Suprapubic skin (tissue), 4 donors: ENCODE measurements at regions not wholly inside any gene's neighbourhood (a gene's known extent, or its start where the extent isn't known, plus 50 kb on each side); places are given as distances from the start of the nearest gene placed in this dataset.
A peak's percentile ranks its signal among the peaks of the same experiment; 100 is the strongest.
"Not testable (repeated sequence)": the region's sequence is repeated elsewhere in the genome, so short reads cannot be mapped to it uniquely, and the experiment has no call there.

Experiments used
- DNase-seq, 2 donors: peaks; one replicate each; pipeline ENCODE4 v3.0.0-alpha.2; 2019; ENCODE audit warnings: low spot score in 2 of 2
- H3K27ac ChIP-seq: fragments of 200-600 bp; sonication (generic); one replicate; pipeline ENCODE4 v1.5.1; 2019
- H3K27me3 ChIP-seq: fragments of 200-600 bp; sonication (generic); one replicate; pipeline ENCODE4 v1.5.1; 2019
- H3K36me3 ChIP-seq: fragments of 200-600 bp; sonication (generic); one replicate; pipeline ENCODE4 v1.5.1; 2019
- H3K4me1 ChIP-seq: fragments of 200-600 bp; sonication (generic); one replicate; pipeline ENCODE4 v1.5.1; 2019
- H3K4me3 ChIP-seq: fragments of 200-600 bp; sonication (generic); one replicate; pipeline ENCODE4 v1.5.1; 2019; ENCODE audit warnings: mild to moderate bottlenecking
- H3K9me3 ChIP-seq: fragments of 200-600 bp; sonication (generic); one replicate; pipeline ENCODE4 v1.5.1; 2019
- CTCF ChIP-seq, 2 donors: fragments of 200-600 bp in 1 of 2; fragments of 450-650 bp in 1 of 2; sonication (generic) in 1 of 2; IDR thresholded peaks; one replicate each; pipeline ENCODE4 v1.5.1; 2016 to 2019; ENCODE audit warnings: antibody characterized with exemption in 2 of 2, mild to moderate bottlenecking in 1 of 2, moderate library complexity in 1 of 2
- EP300 ChIP-seq: sonication (generic); formaldehyde crosslinking; IDR thresholded peaks from one replicate; pipeline ENCODE4 v1.6.1; 2017; ENCODE audit warnings: antibody characterized with exemption
- POLR2A ChIP-seq, 2 donors: fragments of 450-650 bp; IDR thresholded peaks; one replicate each; pipeline ENCODE4 v1.6.1; 2017; ENCODE audit warnings: antibody characterized with exemption in 2 of 2, mild to moderate bottlenecking in 2 of 2, moderate library complexity in 2 of 2
- POLR2AphosphoS5 ChIP-seq, 3 donors: sonication (generic); formaldehyde crosslinking; IDR thresholded peaks; one replicate each; pipeline ENCODE4 v1.6.1; 2017; ENCODE audit warnings: antibody characterized with exemption in 3 of 3
- WGBS: methylation state at CpG from one replicate; pipeline ENCODE4 v1.1.5; 2018; 5-methylcytosine and 5-hydroxymethylcytosine counted together

- Histone ChIP-seq H3K36me3 (no peaks in the 10 kb centered on the region), H3K27ac (no peak overlapping the region), H3K9me3 (peaks cover 8% of the 10 kb centered on the region), H3K4me1 (no peaks in the 10 kb centered on the region), H3K27me3 (no peaks in the 10 kb centered on the region), H3K4me3 (no peak overlapping the region)
- WGBS: 93% methylated on average over 1 of the region's 1 CpG
- no peak for TF ChIP-seq CTCF (IDR thresholded peaks at IDR 0.05)
- no peak for TF ChIP-seq POLR2AphosphoS5 (IDR thresholded peaks at IDR 0.05)
- TF ChIP-seq POLR2A (IDR thresholded peaks at IDR 0.05): no peak
- TF ChIP-seq EP300: no peak
- DNase-seq: no peak
Measured at GRCh38 chr17:27370776-27371175, 76.9 kb downstream of the WSB1 start.

- not testable (repeated sequence) for DNase-seq, H3K27me3 ChIP-seq, H3K27ac ChIP-seq, H3K9me3 ChIP-seq, H3K4me3 ChIP-seq, H3K36me3 ChIP-seq, H3K4me1 ChIP-seq
Measured at GRCh38 chr17:27373695-27374094, 79.8 kb downstream of the WSB1 start.

- no peak overlapping the region for H3K4me3 ChIP-seq
- peaks cover 13% of the 10 kb centered on the region for H3K4me1 ChIP-seq
- H3K27me3 ChIP-seq: no peaks in the 10 kb centered on the region
- DNase-seq: peak in 1 of 2 donors; percentile 8
- H3K27ac ChIP-seq: no peak overlapping the region
- H3K9me3 ChIP-seq: no peaks in the 10 kb centered on the region
- H3K36me3 ChIP-seq: no peaks in the 10 kb centered on the region
- no peak for TF ChIP-seq POLR2AphosphoS5 (IDR thresholded peaks at IDR 0.05)
- TF ChIP-seq POLR2A (IDR thresholded peaks at IDR 0.05): no peak
- TF ChIP-seq CTCF (IDR thresholded peaks at IDR 0.05): no peak
- TF ChIP-seq EP300: no peak
- WGBS: 82% methylated on average over 5 of the region's 5 CpGs
Measured at GRCh38 chr17:27376637-27377547, 79.4 kb upstream of the KSR1 start.

- Histone ChIP-seq H3K9me3 (no peaks in the 10 kb centered on the region), H3K4me3 (no peak overlapping the region), H3K4me1 (peaks cover 13% of the 10 kb centered on the region), H3K27me3 (no peaks in the 10 kb centered on the region), H3K27ac (no peak overlapping the region), H3K36me3 (no peaks in the 10 kb centered on the region)
- no peak for TF ChIP-seq POLR2A (IDR thresholded peaks at IDR 0.05)
- TF ChIP-seq CTCF (IDR thresholded peaks at IDR 0.05): no peak
- no peak for TF ChIP-seq POLR2AphosphoS5 (IDR thresholded peaks at IDR 0.05)
- WGBS: 78% methylated on average over 9 of the region's 9 CpGs
- DNase-seq: peak in 1 of 2 donors; percentile 20
Measured at GRCh38 chr17:27378482-27379175, 77.6 kb upstream of the KSR1 start.

GRCh38 chr17:27379888-27380533 lies 76.2 kb upstream of the KSR1 start:
- H3K27ac ChIP-seq: no peak overlapping the region

More at GRCh38 chr17:27379888-27380533, 76.2 kb upstream of the KSR1 start:
- Histone ChIP-seq H3K4me3 (peak overlapping the region; percentile 28), H3K4me1 (peaks cover 25% of the 10 kb centered on the region), H3K27me3 (no peaks in the 10 kb centered on the region), H3K9me3 (no peaks in the 10 kb centered on the region), H3K36me3 (no peaks in the 10 kb centered on the region)
- TF ChIP-seq POLR2AphosphoS5 (IDR thresholded peaks at IDR 0.05) (no peak), CTCF (IDR thresholded peaks at IDR 0.05) (no peak), EP300 (no peak), POLR2A (IDR thresholded peaks at IDR 0.05) (no peak)
- WGBS: 26% methylated on average over 21 of the region's 21 CpGs
- DNase-seq: peak in 1 of 2 donors; percentile 82
